K562 (cell line): ENCODE measurements at regions not wholly inside any gene's neighbourhood (a gene's known extent, or its start where the extent isn't known, plus 50 kb on each side); places are given as distances from the start of the nearest gene placed in this dataset.

ENCODE experiments used
- ATAC-seq: fragments of 200-7000 bp; cut with Tn5 transposase; 3 replicates; pipeline ENCODE4 v1.9.1; 2020; ENCODE audit warnings: moderate library complexity
- BruUV-seq: library from RNA; stranded (reverse); fragments of 400-500 nt; replicated peaks from 2 replicates; lab custom pipeline; 2021; lab: Mats Ljungman, UMichigan
- CTCF ChIA-PET: fragments of 300-600 bp; formaldehyde crosslinking; extraction: SDS; loops from one replicate; lab custom pipeline; 2021; ENCODE audit warnings: low intra/inter-chr PET ratio; lab: Yijun Ruan, JAX
- POLR2A ChIA-PET: fragments of 300-600, 350-650 bp; sonication (Branson Sonifier 250); formaldehyde crosslinking; extraction: SDS; loops from one replicate; lab custom pipeline; 2021; ENCODE audit warnings: antibody characterized with exemption, inconsistent platforms; lab: Yijun Ruan, JAX
- DNase-seq, 4 experiments: peaks; one replicate each; pipeline versions ENCODE4 v3.0.0 to v3.0.0-alpha.2; 2011 to 2018; ENCODE audit warnings: low spot score in 3 of 4, mixed read lengths in 3 of 4; ENCODE audit errors: extremely low read depth in 1 of 4
- FAIRE-seq: peaks from 2 replicates; lab custom pipeline; 2011; peaks lifted over from hg19 to GRCh38; lab: Jason Lieb, UNC
- H2AFZ ChIP-seq: 2 replicates; pipeline ENCODE4 v1.6.0; 2011; ENCODE audit warnings: low read depth, low read length, control low read depth, inconsistent platforms
- H3K27ac ChIP-seq: fragments of 200-600 bp; 3 replicates; pipeline ENCODE4 v1.8.0; 2011; ENCODE audit warnings: low read depth, mild to moderate bottlenecking, control low read depth, inconsistent platforms, low read length, moderate library complexity, mixed read lengths; ENCODE audit errors: extremely low read depth
- H3K27me3 ChIP-seq, 2 experiments: fragments of 300-600 bp in 1 of 2; 2 replicates in 1 of 2; 3 replicates in 1 of 2; pipeline versions ENCODE4 v1.6.0 to v1.8.0; 2011; ENCODE audit warnings: inconsistent platforms in 2 of 2, low read length in 2 of 2, mild to moderate bottlenecking in 1 of 2, mixed read lengths in 1 of 2, moderate library complexity in 1 of 2; ENCODE audit not compliant: control insufficient read depth in 2 of 2, insufficient read depth in 2 of 2
- H3K36me3 ChIP-seq: fragments of 300-600 bp; 3 replicates; pipeline ENCODE4 v1.8.0; 2011; ENCODE audit warnings: mild to moderate bottlenecking, low read length, inconsistent platforms; ENCODE audit not compliant: control insufficient read depth, insufficient read depth
- H3K4me1 ChIP-seq, 2 experiments: fragments of 200-600 bp in 1 of 2; replicated peaks in 1 of 2; 2 replicates in 1 of 2; 3 replicates in 1 of 2; pipeline versions ENCODE4 v1.5.1 to v1.8.0; 2011; ENCODE audit warnings: inconsistent platforms in 2 of 2, low read length in 2 of 2, mild to moderate bottlenecking in 1 of 2, mixed read lengths in 1 of 2, moderate library complexity in 1 of 2; ENCODE audit not compliant: control insufficient read depth in 2 of 2, insufficient read depth in 2 of 2
- H3K4me2 ChIP-seq: 2 replicates; pipeline ENCODE4 v1.6.1; 2011; ENCODE audit warnings: low read length, control low read depth, inconsistent platforms, mixed read lengths; ENCODE audit not compliant: insufficient read depth
- H3K4me3 ChIP-seq: fragments of 200-600 bp; sonication (generic), shearing (Covaris generic); 2 replicates; pipeline ENCODE4 v1.5.1; 2016; ENCODE audit warnings: control low read depth, inconsistent platforms
- H3K79me2 ChIP-seq: fragments of 200-600 bp; 3 replicates; pipeline ENCODE4 v1.8.0; 2011; ENCODE audit warnings: low read length, inconsistent platforms; ENCODE audit not compliant: control insufficient read depth, insufficient read depth
- H3K9ac ChIP-seq, 2 experiments: 2 replicates each; pipeline versions ENCODE4 v1.6.0 to v1.6.1; 2011; ENCODE audit warnings: low read depth in 2 of 2, low read length in 2 of 2, control low read depth in 1 of 2, inconsistent platforms in 1 of 2, mild to moderate bottlenecking in 1 of 2, mixed read lengths in 1 of 2; ENCODE audit not compliant: insufficient read depth in 1 of 2
- H3K9me1 ChIP-seq: one replicate; pipeline ENCODE4 v1.6.0; 2011; ENCODE audit warnings: inconsistent platforms, mild to moderate bottlenecking, low read length, moderate library complexity; ENCODE audit not compliant: control insufficient read depth, insufficient read depth
- H3K9me3 ChIP-seq: replicated peaks from 2 replicates; pipeline ENCODE4 v1.5.1; 2011; ENCODE audit warnings: low read depth, low read length, inconsistent platforms; ENCODE audit not compliant: control insufficient read depth, insufficient read depth
- H4K20me1 ChIP-seq: replicated peaks from 2 replicates; pipeline ENCODE4 v1.6.1; 2011; ENCODE audit warnings: low read length, inconsistent platforms, mixed read lengths; ENCODE audit not compliant: control insufficient read depth, insufficient read depth
- CBX1 ChIP-seq: sonication (generic); IDR thresholded peaks from 2 replicates; pipeline ENCODE4 v1.6.1; 2016; ENCODE audit warnings: antibody characterized with exemption, low read depth, mild to moderate bottlenecking
- CCAR2 ChIP-seq: fragments of 200-400 bp; formaldehyde crosslinking; IDR thresholded peaks from 2 replicates; pipeline ENCODE4 v1.6.1; 2017; ENCODE audit warnings: mild to moderate bottlenecking, low read depth, low read length
- EP300 ChIP-seq: IDR thresholded peaks from 2 replicates; pipeline ENCODE4 v1.6.1; 2012; ENCODE audit warnings: low read length, improper control_type of control experiment
- FOXJ3 ChIP-seq: sonication (generic); formaldehyde crosslinking; IDR thresholded peaks from 2 replicates; pipeline ENCODE4 v1.4.0; 2020; ENCODE audit warnings: mild to moderate bottlenecking, missing genetic modification reagents
- JUN ChIP-seq, 2 experiments: sonication (generic) in 1 of 2; formaldehyde crosslinking in 1 of 2; IDR thresholded peaks; 2 replicates each; pipeline versions ENCODE4 v1.6.1 to v1.8.0; 2012 to 2022; ENCODE audit warnings: borderline replicate concordance in 2 of 2, mild to moderate bottlenecking in 2 of 2, improper control_type of control experiment in 1 of 2, low read depth in 1 of 2, low read length in 1 of 2, missing genetic modification reagents in 1 of 2
- RBM25 ChIP-seq: fragments of 200-400 bp; formaldehyde crosslinking; IDR thresholded peaks from 2 replicates; pipeline ENCODE4 v1.6.1; 2018; ENCODE audit warnings: low read length, low read depth, moderate library complexity; ENCODE audit not compliant: severe bottlenecking
- TRIM28 ChIP-seq: fragments of 450-650 bp; IDR thresholded peaks from 2 replicates; pipeline ENCODE4 v1.6.1; 2017
- ZC3H8 ChIP-seq: fragments of 450-650 bp; IDR thresholded peaks from 2 replicates; pipeline ENCODE4 v1.6.1; 2017
- WGBS: fragments of 100-300 bp; shearing (Covaris generic); methylation state at CpG from one replicate; pipeline ENCODE4 v1.1.6; 2016; ENCODE audit warnings: low coverage, mixed read lengths; ENCODE audit not compliant: insufficient coverage; ENCODE audit errors: missing lambda C conversion rate; 5-methylcytosine and 5-hydroxymethylcytosine counted together
- in situ Hi-C: fragments of 300-500 bp; cut with MboI; formaldehyde crosslinking; loops from 4 replicates; pipeline ENCODE4 v1.15.0; 2018; ENCODE audit warnings: inconsistent platforms, mixed read lengths
- intact Hi-C: fragments of 100-400 bp; cut with micrococcal nuclease; formaldehyde crosslinking; loops from 2 replicates; pipeline ENCODE4 v1.14.2; 2022
- TF ChIP-seq, protein P1 (sequence below): fragments of 250-450 bp; sonication (Bioruptor Pico); IDR thresholded peaks from 2 replicates; pipeline ENCODE4 v1.5.0; 2022; ENCODE audit warnings: mild to moderate bottlenecking

DNA sequence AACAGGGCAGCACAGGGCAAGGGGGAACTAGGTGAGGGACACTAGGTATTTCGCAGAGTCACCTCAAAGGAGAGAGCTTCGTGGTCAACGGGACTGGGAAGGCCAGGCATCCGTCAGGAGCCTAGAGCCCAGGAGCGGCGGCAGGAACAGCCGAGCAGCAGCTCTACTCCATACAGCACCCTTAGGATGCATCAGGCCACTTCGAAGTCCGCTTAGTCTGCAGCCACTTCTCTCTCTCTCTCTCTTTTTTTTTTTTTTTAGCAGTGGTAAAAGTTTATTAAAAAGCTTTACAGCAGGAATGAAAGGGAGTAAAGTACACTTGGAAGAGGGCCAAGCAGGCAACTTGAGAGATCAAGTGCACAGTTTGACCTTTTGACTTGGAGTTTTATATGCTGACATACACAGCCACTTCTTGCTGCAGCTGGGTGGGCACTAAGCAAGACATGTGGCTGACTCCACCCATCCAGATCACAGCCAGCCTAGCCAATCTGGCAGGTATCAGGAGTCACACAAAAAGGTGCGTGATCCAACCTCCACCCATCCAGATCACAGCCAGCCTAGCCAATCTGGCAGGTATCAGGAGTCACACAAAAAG lies 209.7 kb upstream of the RADX start:
- no TSS peak for BruUV-seq
- H2AFZ ChIP-seq = no peak overlapping the region
- ATAC-seq = no peak
- DNase-seq = no peak
- H4K20me1 ChIP-seq = no peaks in the 10 kb centered on the region
- WGBS = 0% methylated on average over 6 of the region's 10 CpGs
- H3K9me3 ChIP-seq = no peaks in the 10 kb centered on the region
- ChIA-PET CTCF (no interaction called here), POLR2A (no interaction called here)
- no peaks in the 10 kb centered on the region for H3K4me1 ChIP-seq
- H3K4me2 ChIP-seq = no peak overlapping the region
- no peak for FAIRE-seq
- H3K36me3 ChIP-seq = no peaks in the 10 kb centered on the region
- H3K27ac ChIP-seq = no peak overlapping the region
- in situ Hi-C loops = no loop called here
- no peaks in the 10 kb centered on the region for H3K79me2 ChIP-seq
- intact Hi-C loops = no loop called here
- H3K9me1 ChIP-seq = no peaks in the 10 kb centered on the region
- no peaks in the 10 kb centered on the region for H3K27me3 ChIP-seq
- no peak overlapping the region for H3K4me3 ChIP-seq
- no peak for TF ChIP-seq EP300
- TF ChIP-seq FOXJ3 (CRISPR knock-in tag) = no peak
- no peak for TF ChIP-seq TRIM28
- no peak for TF ChIP-seq CCAR2
- TF ChIP-seq RBM25 = no peak
- no peak for TF ChIP-seq CBX1
- no peak for TF ChIP-seq JUN (IDR thresholded peaks at IDR 0.05; ENCODE audit: borderline replicate concordance, low read depth, low read length)
- TF ChIP-seq JUN (CRISPR knock-in tag; IDR thresholded peaks at IDR 0.05; ENCODE audit: borderline replicate concordance) = no peak
- no peak for TF ChIP-seq ZC3H8
- TF ChIP-seq, protein P1, sequence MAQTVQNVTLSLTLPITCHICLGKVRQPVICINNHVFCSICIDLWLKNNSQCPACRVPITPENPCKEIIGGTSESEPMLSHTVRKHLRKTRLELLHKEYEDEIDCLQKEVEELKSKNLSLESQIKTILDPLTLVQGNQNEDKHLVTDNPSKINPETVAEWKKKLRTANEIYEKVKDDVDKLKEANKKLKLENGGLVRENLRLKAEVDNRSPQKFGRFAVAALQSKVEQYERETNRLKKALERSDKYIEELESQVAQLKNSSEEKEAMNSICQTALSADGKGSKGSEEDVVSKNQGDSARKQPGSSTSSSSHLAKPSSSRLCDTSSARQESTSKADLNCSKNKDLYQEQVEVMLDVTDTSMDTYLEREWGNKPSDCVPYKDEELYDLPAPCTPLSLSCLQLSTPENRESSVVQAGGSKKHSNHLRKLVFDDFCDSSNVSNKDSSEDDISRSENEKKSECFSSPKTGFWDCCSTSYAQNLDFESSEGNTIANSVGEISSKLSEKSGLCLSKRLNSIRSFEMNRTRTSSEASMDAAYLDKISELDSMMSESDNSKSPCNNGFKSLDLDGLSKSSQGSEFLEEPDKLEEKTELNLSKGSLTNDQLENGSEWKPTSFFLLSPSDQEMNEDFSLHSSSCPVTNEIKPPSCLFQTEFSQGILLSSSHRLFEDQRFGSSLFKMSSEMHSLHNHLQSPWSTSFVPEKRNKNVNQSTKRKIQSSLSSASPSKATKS (CRISPR knock-in tag) = no peak
- no peak overlapping the region for H3K9ac ChIP-seq
